GM23248 (cell line): ENCODE measurements at regions not wholly inside any gene's neighbourhood (a gene's known extent, or its start where the extent isn't known, plus 50 kb on each side); places are given as distances from the start of the nearest gene placed in this dataset.

ENCODE experiments used
- EZH2 ChIP-seq: fragments of 200-600 bp; sonication (generic); IDR thresholded peaks from 2 replicates; pipeline ENCODE4 v1.6.1; 2018; ENCODE audit warnings: antibody characterized with exemption, mild to moderate bottlenecking; ENCODE audit not compliant: insufficient read depth, poor library complexity, severe bottlenecking
- EZH2phosphoT487 ChIP-seq: fragments of 200-600 bp; sonication (generic); IDR thresholded peaks from 2 replicates; pipeline ENCODE4 v1.6.1; 2018; ENCODE audit warnings: antibody characterized with exemption, moderate library complexity, mild to moderate bottlenecking, low read depth; ENCODE audit not compliant: insufficient read depth

DNA sequence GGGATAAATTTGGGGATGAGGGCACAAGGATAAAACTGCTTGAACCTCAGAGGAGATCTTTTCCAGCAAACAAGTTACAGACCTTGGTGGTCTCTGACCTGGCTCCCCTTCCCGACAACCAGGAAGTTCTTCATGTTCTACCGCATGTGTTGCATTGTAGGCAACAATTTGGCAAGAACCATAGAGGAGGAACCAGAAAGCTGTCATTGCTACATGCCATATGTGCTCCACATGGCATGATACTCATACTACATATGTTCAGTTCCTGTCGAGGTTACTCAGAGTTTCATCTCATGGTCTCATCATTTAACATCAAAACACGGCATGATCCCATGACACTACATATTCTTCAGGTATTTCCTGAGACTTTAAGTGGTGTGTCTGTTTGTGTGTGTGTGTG is 235.9 kb downstream of the OR13H1 start:
- TF ChIP-seq EZH2, result no peak
- TF ChIP-seq EZH2phosphoT487, result no peak
